GM12878 (cell line): ENCODE measurements at regions not wholly inside any gene's neighbourhood (a gene's known extent, or its start where the extent isn't known, plus 50 kb on each side); places are given as distances from the start of the nearest gene placed in this dataset.

Source experiments
- ATF2 ChIP-seq: IDR thresholded peaks from 2 replicates; pipeline ENCODE4 v1.6.1; 2012; ENCODE audit warnings: low read length, inconsistent platforms
- BACH1 ChIP-seq: fragments of 450-650 bp; IDR thresholded peaks from 2 replicates; pipeline ENCODE4 v1.6.1; 2017; ENCODE audit warnings: mild to moderate bottlenecking, borderline replicate concordance
- E4F1 ChIP-seq: fragments of 450-650 bp; IDR thresholded peaks from 2 replicates; pipeline ENCODE4 v1.6.1; 2018; ENCODE audit warnings: borderline replicate concordance, mild to moderate bottlenecking; ENCODE audit not compliant: partially characterized antibody
- FOXK2 ChIP-seq: fragments of 450-650 bp; IDR thresholded peaks from 2 replicates; pipeline ENCODE4 v1.6.1; 2017; ENCODE audit warnings: mild to moderate bottlenecking, moderate library complexity
- GATAD2B ChIP-seq: fragments of 450-650 bp; conservative IDR thresholded peaks from 2 replicates; pipeline ENCODE4 v1.6.1; 2017; ENCODE audit warnings: low read depth, mild to moderate bottlenecking, moderate library complexity
- MXI1 ChIP-seq: fragments of 150-350 bp; IDR thresholded peaks from 2 replicates; pipeline ENCODE4 v1.6.1; 2011; ENCODE audit warnings: low read depth, mild to moderate bottlenecking, inconsistent platforms, low read length, improper control_type of control experiment
- NBN ChIP-seq: fragments of 450-650 bp; IDR thresholded peaks from 2 replicates; pipeline ENCODE4 v1.6.1; 2016
- NKRF ChIP-seq: fragments of 450-650 bp; conservative IDR thresholded peaks from 2 replicates; pipeline ENCODE4 v1.6.1; 2017; ENCODE audit warnings: mild to moderate bottlenecking, moderate library complexity
- POLR2AphosphoS5 ChIP-seq: IDR thresholded peaks from 2 replicates; pipeline ENCODE4 v1.6.1; 2011; ENCODE audit warnings: mild to moderate bottlenecking, low read length, inconsistent platforms
- SIN3A ChIP-seq: IDR thresholded peaks from 2 replicates; pipeline ENCODE4 v1.6.1; 2012; ENCODE audit warnings: low read depth, low read length, improper control_type of control experiment
- SIX5 ChIP-seq: IDR thresholded peaks from 2 replicates; pipeline ENCODE4 v1.6.1; 2011; ENCODE audit warnings: mild to moderate bottlenecking, low read depth, low read length, moderate library complexity; ENCODE audit not compliant: severe bottlenecking
- SREBF2 ChIP-seq: IDR thresholded peaks from 2 replicates; pipeline ENCODE4 v1.6.1; 2012; ENCODE audit warnings: mild to moderate bottlenecking, low read length
- TAF1 ChIP-seq: IDR thresholded peaks from 2 replicates; pipeline ENCODE4 v1.6.1; 2011; ENCODE audit warnings: mild to moderate bottlenecking, low read depth, low read length, borderline replicate concordance
- WRNIP1 ChIP-seq: IDR thresholded peaks from 2 replicates; pipeline ENCODE4 v1.6.1; 2011; ENCODE audit warnings: low read depth, low read length, improper control_type of control experiment, borderline replicate concordance
- ZBTB33 ChIP-seq: fragments of 450-650 bp; IDR thresholded peaks from 2 replicates; pipeline ENCODE4 v1.6.1; 2017; ENCODE audit warnings: mild to moderate bottlenecking
- ZBTB40 ChIP-seq: fragments of 450-650 bp; IDR thresholded peaks from 2 replicates; pipeline ENCODE4 v1.6.1; 2016; ENCODE audit warnings: mild to moderate bottlenecking, moderate library complexity, borderline replicate concordance
- ZNF217 ChIP-seq: fragments of 450-650 bp; IDR thresholded peaks from 2 replicates; pipeline ENCODE4 v1.6.1; 2017; ENCODE audit warnings: antibody characterized with exemption, mild to moderate bottlenecking
- ZNF24 ChIP-seq: fragments of 450-650 bp; IDR thresholded peaks from 2 replicates; pipeline ENCODE4 v1.6.1; 2017; ENCODE audit warnings: antibody characterized with exemption, mild to moderate bottlenecking

- TF ChIP-seq MXI1 (no peak), WRNIP1 (no peak), SIN3A (no peak), ZNF217 (peak; percentile 91), NKRF (no peak), SREBF2 (no peak), SIX5 (no peak), GATAD2B (no peak; the same call in 1 of the 2 replicates), TAF1 (no peak), E4F1 (no peak), ATF2 (peak; percentile 61), ZNF24 (peak; percentile 55; the same call in 1 of the 2 replicates), NBN (no peak), FOXK2 (no peak), ZBTB40 (no peak), BACH1 (no peak), ZBTB33 (no peak), POLR2AphosphoS5 (no peak)
These were observed 520.8 kb downstream of the RNF144A start (continued) for GRCh38 chr2:7437716-7438632.
